DND-41 (cell line): ENCODE measurements at regions not wholly inside any gene's neighbourhood (a gene's known extent, or its start where the extent isn't known, plus 50 kb on each side); places are given as distances from the start of the nearest gene placed in this dataset.
"Not testable (repeated sequence)": the region's sequence is repeated elsewhere in the genome, so short reads cannot be mapped to it uniquely, and the experiment has no call there.

ENCODE experiments used
- CTCF ChIP-seq: IDR thresholded peaks from 2 replicates; pipeline ENCODE4 v1.5.1; 2012; ENCODE audit warnings: borderline replicate concordance, low read length, moderate library complexity, mild to moderate bottlenecking; ENCODE audit not compliant: poor library complexity, severe bottlenecking; ENCODE audit errors: extremely low read depth
- EZH2 ChIP-seq: IDR thresholded peaks from 3 replicates; pipeline ENCODE4 v1.6.1; 2012; ENCODE audit warnings: borderline replicate concordance, low read depth, mild to moderate bottlenecking, moderate library complexity, low read length, inconsistent platforms; ENCODE audit not compliant: severe bottlenecking

- TF ChIP-seq CTCF, EZH2: not testable (repeated sequence)
Observed at GRCh38 chr16:29202025-29202632, 204.4 kb downstream of the NPIPB11 start.
